ENCODE measurements at regions not wholly inside any gene's neighbourhood (a gene's known extent, or its start where the extent isn't known, plus 50 kb on each side); places are given as distances from the start of the nearest gene placed in this dataset.

- TF ChIP-seq ZNF274 (IDR thresholded peaks at IDR 0.05; ENCODE audit: borderline replicate concordance, low read depth, low read length) (no peak), CREM (IDR thresholded peaks at IDR 0.05; ENCODE audit: low read depth) (no peak), STAT5B (CRISPR knock-in tag; IDR thresholded peaks at IDR 0.05) (no peak), TEAD4 (IDR thresholded peaks at IDR 0.05; ENCODE audit: low read length) (no peak), TEAD4 (CRISPR knock-in tag; IDR thresholded peaks at IDR 0.05; ENCODE audit: borderline replicate concordance) (no peak), EZH2 (IDR thresholded peaks at IDR 0.05; ENCODE audit: borderline replicate concordance, low read depth, low read length) (no peak), TARDBP (IDR thresholded peaks at IDR 0.05) (no peak), CTCF (IDR thresholded peaks at IDR 0.05 in 2 of 3, conservative IDR thresholded peaks at IDR 0.05 in 1 of 3; ENCODE audit: insufficient read depth in 2 of 3, low read depth in 1 of 3, low read length in 3 of 3) (no peak), ZNF184 (CRISPR knock-in tag; IDR thresholded peaks at IDR 0.05) (no peak)
These were observed 1246.0 kb upstream of the CITED2 start for GRCh38 chr6:140620496-140620895.

Data from K562 (cell line).